PC-3 (cell line): ENCODE measurements at regions not wholly inside any gene's neighbourhood (a gene's known extent, or its start where the extent isn't known, plus 50 kb on each side); places are given as distances from the start of the nearest gene placed in this dataset.

ENCODE experiments used
- ATAC-seq: fragments of 200-7000 bp; cut with Tn5 transposase; 2 replicates; pipeline ENCODE4 v1.9.1; 2020; ENCODE audit warnings: mild to moderate bottlenecking, moderate library complexity
- BruUV-seq: library from RNA; stranded (reverse); fragments of 400-500 nt; replicated peaks from 2 replicates; lab custom pipeline; 2021; lab: Mats Ljungman, UMichigan
- CTCF ChIA-PET: fragments of 300-600 bp; sonication (Branson Sonifier 250); formaldehyde crosslinking; loops from one replicate; lab custom pipeline; 2022; ENCODE audit warnings: antibody characterized with exemption; lab: Charles Lee
- POLR2A ChIA-PET: fragments of 300-600 bp; sonication (Branson Sonifier 250); formaldehyde crosslinking; loops from one replicate; lab custom pipeline; 2022; ENCODE audit warnings: antibody characterized with exemption; ENCODE audit not compliant: unreplicated experiment; lab: Charles Lee
- DNase-seq: peaks from one replicate; pipeline ENCODE4 v3.0.0-alpha.2; 2015
- H2AFZ ChIP-seq: fragments of 300-600 bp; sonication (generic); 2 replicates; pipeline ENCODE4 v1.6.0; 2016; ENCODE audit warnings: antibody characterized with exemption, low read length
- H3F3A ChIP-seq: fragments of 300-600 bp; sonication (generic); one replicate; pipeline ENCODE4 v1.6.0; 2017; ENCODE audit warnings: antibody characterized with exemption, low read length, control low read depth, mild to moderate bottlenecking; ENCODE audit not compliant: unreplicated experiment
- H3K27ac ChIP-seq: fragments of 300-600 bp; sonication (generic); 2 replicates; pipeline ENCODE4 v1.5.1; 2016; ENCODE audit warnings: mild to moderate bottlenecking, low read length
- H3K27me3 ChIP-seq: fragments of 300-600 bp; sonication (generic); 2 replicates; pipeline ENCODE4 v1.6.1; 2016; ENCODE audit warnings: low read length, mixed read lengths
- H3K36me3 ChIP-seq: fragments of 300-600 bp; sonication (generic); 2 replicates; pipeline ENCODE4 v1.6.1; 2016; ENCODE audit warnings: low read depth, mixed run types, low read length, mixed read lengths
- H3K4me1 ChIP-seq: fragments of 300-600 bp; sonication (generic); 2 replicates; pipeline ENCODE4 v1.5.1; 2016; ENCODE audit warnings: low read length; ENCODE audit not compliant: insufficient read depth
- H3K4me2 ChIP-seq: fragments of 300-600 bp; sonication (generic); 2 replicates; pipeline ENCODE4 v1.6.0; 2016; ENCODE audit warnings: low read length
- H3K4me3 ChIP-seq: fragments of 300-600 bp; sonication (generic); 2 replicates; pipeline ENCODE4 v1.5.1; 2016; ENCODE audit warnings: mild to moderate bottlenecking, low read length, mixed read lengths
- H3K79me2 ChIP-seq: fragments of 300-600 bp; sonication (generic); 2 replicates; pipeline ENCODE4 v1.6.1; 2017; ENCODE audit warnings: low read length, mixed read lengths
- H3K9ac ChIP-seq: fragments of 300-600 bp; sonication (generic); 2 replicates; pipeline ENCODE4 v1.6.0; 2016; ENCODE audit warnings: mild to moderate bottlenecking, low read length
- H3K9me2 ChIP-seq: fragments of 300-600 bp; sonication (generic); replicated peaks from 2 replicates; pipeline ENCODE4 v1.6.1; 2016; ENCODE audit warnings: mixed run types, low read length, mixed read lengths
- H3K9me3 ChIP-seq: fragments of 300-600 bp; sonication (generic); 2 replicates; pipeline ENCODE4 v1.6.1; 2016; ENCODE audit warnings: low read length, mixed read lengths
- H4K20me1 ChIP-seq: fragments of 300-600 bp; sonication (generic); 2 replicates; pipeline ENCODE4 v1.6.1; 2016; ENCODE audit warnings: low read length, mixed read lengths
- CTCF ChIP-seq: fragments of 300-600 bp; sonication (generic); conservative IDR thresholded peaks from 2 replicates; pipeline ENCODE4 v1.5.1; 2017; ENCODE audit warnings: antibody characterized with exemption, low read depth, mild to moderate bottlenecking, low read length
- EZH2 ChIP-seq: fragments of 300-600 bp; sonication (generic); IDR thresholded peaks from one replicate; pipeline ENCODE4 v1.6.1; 2017; ENCODE audit warnings: antibody characterized with exemption, mild to moderate bottlenecking, low read length; ENCODE audit not compliant: unreplicated experiment
- EZH2phosphoT487 ChIP-seq: fragments of 300-600 bp; sonication (generic); IDR thresholded peaks from 2 replicates; pipeline ENCODE4 v1.6.1; 2018; ENCODE audit warnings: mild to moderate bottlenecking, antibody characterized with exemption, low read length, borderline replicate concordance
- intact Hi-C: fragments of 100-400 bp; cut with micrococcal nuclease; formaldehyde crosslinking; loops from 2 replicates; pipeline ENCODE4 v1.9.0; 2023

DNA sequence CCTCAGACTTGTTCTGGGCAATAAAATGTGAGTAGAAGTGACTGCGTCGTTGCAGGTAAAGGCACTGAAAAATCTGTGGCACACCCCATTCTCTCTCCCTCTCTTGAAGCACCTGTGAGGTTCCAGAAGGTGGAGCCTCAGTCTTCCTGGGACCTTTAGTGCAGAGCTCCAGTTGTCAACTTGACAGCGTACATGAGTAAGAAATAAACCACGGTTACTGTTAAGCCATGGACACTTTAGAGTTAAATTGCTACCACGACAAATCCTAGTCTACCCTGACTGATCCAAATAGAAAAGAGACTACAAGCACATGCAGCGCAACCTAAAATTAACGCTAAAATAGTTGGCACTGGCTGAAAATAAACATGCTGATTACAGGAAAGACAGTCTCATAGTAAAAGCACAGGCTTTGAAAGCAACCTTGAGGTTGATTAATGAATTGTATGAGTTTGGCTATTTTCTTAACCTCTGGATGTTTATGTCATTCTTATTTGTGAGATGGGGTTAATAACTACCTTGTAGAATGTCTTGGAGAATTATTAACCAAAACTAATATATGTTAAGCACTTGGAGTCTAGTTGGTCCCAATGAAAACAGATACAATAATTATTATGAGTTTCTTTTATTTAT, 93.0 kb upstream of the PLPPR4 start:
- peak overlapping the region; percentile 57 for H3K4me2 ChIP-seq
- H3K27me3 ChIP-seq: no peaks in the 10 kb centered on the region
- ChIA-PET POLR2A (no interaction called here), CTCF (no interaction called here)
- H3K9me2 ChIP-seq: no peaks in the 10 kb centered on the region
- H3K9ac ChIP-seq: no peak overlapping the region
- no peak overlapping the region for H2AFZ ChIP-seq
- peak; percentile 21; the same call in 1 of the 2 replicates for ATAC-seq
- H4K20me1 ChIP-seq: no peaks in the 10 kb centered on the region
- H3K36me3 ChIP-seq: no peaks in the 10 kb centered on the region
- no TSS peak for BruUV-seq
- H3K4me1 ChIP-seq: peaks cover 33% of the 10 kb centered on the region
- no peaks in the 10 kb centered on the region for H3F3A ChIP-seq
- no peaks in the 10 kb centered on the region for H3K9me3 ChIP-seq
- H3K4me3 ChIP-seq: no peak overlapping the region
- H3K79me2 ChIP-seq: no peaks in the 10 kb centered on the region
- no peak for DNase-seq
- intact Hi-C loops: loop anchor here (2.0 to 5.0 kb wide), 2 partner anchors 159 to 252 kb away; no protein-coding TSS in a partner anchor
- TF ChIP-seq EZH2phosphoT487: no peak
- peak overlapping the region; percentile 35 for H3K27ac ChIP-seq

DNA sequence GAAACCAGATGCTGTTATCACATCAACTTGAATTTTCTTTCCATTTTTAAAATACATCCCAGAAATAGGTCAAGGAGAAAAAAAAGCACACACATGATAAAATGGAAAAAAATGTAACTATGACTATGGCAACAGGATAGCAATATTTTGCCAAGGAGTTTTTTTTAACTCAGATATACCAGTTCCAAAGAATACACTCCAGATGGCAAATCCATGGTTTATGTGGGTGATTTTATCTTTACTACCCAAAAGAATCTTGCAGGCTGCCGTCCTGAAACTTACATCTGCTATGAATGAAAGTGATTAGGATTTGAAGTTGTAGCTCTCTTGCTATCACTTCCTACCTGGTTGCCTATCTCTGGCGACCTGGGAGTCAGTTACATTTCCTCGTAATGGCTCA, 91.0 kb upstream of the PLPPR4 start:
- intact Hi-C loops: loop anchor here (5.0 kb wide), 1 partner anchor 161 kb away; no protein-coding TSS in a partner anchor
- Histone ChIP-seq H3K4me2 (no peak overlapping the region), H3F3A (no peaks in the 10 kb centered on the region), H3K4me1 (peaks cover 45% of the 10 kb centered on the region), H4K20me1 (no peaks in the 10 kb centered on the region), H3K4me3 (no peak overlapping the region), H3K27ac (no peak overlapping the region), H3K9me2 (no peaks in the 10 kb centered on the region), H3K36me3 (no peaks in the 10 kb centered on the region), H3K79me2 (no peaks in the 10 kb centered on the region), H3K9ac (no peak overlapping the region), H2AFZ (peak overlapping the region; percentile 22; the same call in 1 of the 2 replicates), H3K9me3 (no peaks in the 10 kb centered on the region), H3K27me3 (no peaks in the 10 kb centered on the region)
- no peak for DNase-seq
- ChIA-PET CTCF (no interaction called here), POLR2A (no interaction called here)
- ATAC-seq: no peak
- no TSS peak for BruUV-seq
- no peak for TF ChIP-seq EZH2phosphoT487
- TF ChIP-seq CTCF: no peak
- no peak for TF ChIP-seq EZH2

DNA sequence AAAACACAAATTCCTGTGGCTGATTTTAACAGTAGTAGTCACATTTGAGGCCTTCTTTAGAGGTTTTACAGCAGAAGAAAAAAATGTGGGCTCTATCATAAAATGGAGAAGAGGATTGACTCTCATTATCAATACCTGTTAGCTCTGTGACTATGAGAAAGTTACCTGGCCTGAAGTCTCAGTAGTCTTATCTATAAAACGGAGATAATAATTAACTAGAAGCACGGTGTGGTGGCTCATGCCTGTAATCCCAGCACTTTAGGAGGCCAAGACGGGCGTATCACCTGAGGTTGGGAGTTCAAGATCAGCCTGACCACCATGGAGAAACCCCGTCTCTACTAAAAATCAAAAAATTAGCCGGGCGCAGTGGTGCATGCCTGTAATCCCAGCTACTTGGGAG, 90.4 kb upstream of the PLPPR4 start:
- Histone ChIP-seq H4K20me1 (no peaks in the 10 kb centered on the region), H3K9ac (no peak overlapping the region), H3K4me2 (no peak overlapping the region), H2AFZ (peak overlapping the region; percentile 22; the same call in 1 of the 2 replicates), H3K4me1 (peaks cover 45% of the 10 kb centered on the region), H3K27me3 (no peaks in the 10 kb centered on the region), H3K79me2 (no peaks in the 10 kb centered on the region), H3K4me3 (no peak overlapping the region), H3K27ac (no peak overlapping the region), H3K36me3 (no peaks in the 10 kb centered on the region), H3K9me3 (no peaks in the 10 kb centered on the region), H3K9me2 (no peaks in the 10 kb centered on the region), H3F3A (no peaks in the 10 kb centered on the region)
- ChIA-PET POLR2A (no interaction called here), CTCF (no interaction called here)
- DNase-seq (peak; percentile 54), ATAC-seq (no peak)
- TF ChIP-seq EZH2 (no peak), EZH2phosphoT487 (no peak), CTCF (no peak)
- intact Hi-C loops: loop anchor here (5.0 kb wide), 1 partner anchor 162 kb away; no protein-coding TSS in a partner anchor
- no TSS peak for BruUV-seq
